GM18519 (cell line): ENCODE measurements at regions not wholly inside any gene's neighbourhood (a gene's known extent, or its start where the extent isn't known, plus 50 kb on each side); places are given as distances from the start of the nearest gene placed in this dataset.
A peak's percentile ranks its signal among the peaks of the same experiment; 100 is the strongest.
"Not testable (repeated sequence)": the region's sequence is repeated elsewhere in the genome, so short reads cannot be mapped to it uniquely, and the experiment has no call there.

ENCODE experiments used
- ATAC-seq: cut with Tn5 transposase; IDR thresholded peaks from one replicate; pipeline ENCODE4 v1.9.1; 2021; ENCODE audit warnings: mild to moderate bottlenecking, moderate library complexity; ENCODE audit not compliant: unreplicated experiment, low FRiP score

DNA sequence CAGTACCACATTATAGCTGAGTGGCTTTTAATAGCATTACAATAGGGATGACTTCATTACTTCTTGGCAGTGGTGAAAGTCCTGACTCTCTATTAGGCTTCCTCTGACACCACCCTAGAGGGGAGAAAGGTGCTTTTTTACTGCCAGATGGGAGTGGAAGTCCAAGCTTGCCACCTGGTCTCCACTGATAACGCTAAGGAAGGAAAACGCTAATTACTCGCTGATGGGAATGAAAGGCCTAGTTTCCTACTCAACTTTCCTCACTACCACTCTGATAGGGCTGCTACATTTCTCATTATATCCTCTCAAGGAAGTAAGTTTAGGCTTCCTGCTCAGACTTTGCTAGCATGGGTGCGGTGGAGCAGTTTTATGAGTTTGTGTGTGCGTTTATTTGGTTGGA is 62.3 kb upstream of the PAGE3 start:
- ATAC-seq: no peak

DNA sequence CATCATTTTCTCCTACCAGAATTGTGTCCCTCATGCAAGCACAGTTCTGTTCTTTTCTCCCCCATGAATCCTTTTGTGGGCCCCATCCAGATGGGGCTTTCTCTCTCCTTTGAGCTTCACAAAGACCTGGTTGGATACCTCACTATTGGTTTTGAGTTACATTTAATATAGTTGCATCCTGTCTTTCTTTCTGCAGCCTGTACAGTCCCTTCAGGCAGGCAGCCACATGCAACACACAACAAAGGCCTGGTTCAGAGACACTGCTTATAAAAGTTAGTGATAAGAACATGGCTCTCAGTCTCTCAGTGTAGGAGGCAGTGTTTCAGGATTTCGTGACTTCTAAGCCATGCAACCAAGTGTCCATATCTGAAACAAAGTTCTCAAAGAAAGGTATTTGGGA is 70.6 kb upstream of the PAGE3 start:
- no peak for ATAC-seq

DNA sequence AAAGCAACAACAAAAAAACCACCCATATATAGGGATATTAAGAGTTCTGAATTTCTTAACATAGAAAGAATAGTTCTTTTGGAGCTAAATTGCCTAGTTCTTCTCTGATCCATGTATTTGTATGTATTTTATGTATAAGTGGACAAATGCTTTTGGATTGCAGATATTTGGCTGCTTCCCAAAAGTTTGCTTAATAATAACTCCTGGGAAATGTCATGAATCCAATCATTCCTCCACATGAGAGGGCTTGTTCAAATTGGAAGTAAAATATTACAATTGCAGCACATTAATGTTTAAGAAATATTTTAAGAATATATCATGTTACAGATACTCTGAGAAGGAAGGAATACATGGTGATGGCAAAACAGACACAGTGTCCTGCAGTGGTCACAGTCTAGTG is 71.5 kb upstream of the PAGE3 start:
- ATAC-seq: no peak

DNA sequence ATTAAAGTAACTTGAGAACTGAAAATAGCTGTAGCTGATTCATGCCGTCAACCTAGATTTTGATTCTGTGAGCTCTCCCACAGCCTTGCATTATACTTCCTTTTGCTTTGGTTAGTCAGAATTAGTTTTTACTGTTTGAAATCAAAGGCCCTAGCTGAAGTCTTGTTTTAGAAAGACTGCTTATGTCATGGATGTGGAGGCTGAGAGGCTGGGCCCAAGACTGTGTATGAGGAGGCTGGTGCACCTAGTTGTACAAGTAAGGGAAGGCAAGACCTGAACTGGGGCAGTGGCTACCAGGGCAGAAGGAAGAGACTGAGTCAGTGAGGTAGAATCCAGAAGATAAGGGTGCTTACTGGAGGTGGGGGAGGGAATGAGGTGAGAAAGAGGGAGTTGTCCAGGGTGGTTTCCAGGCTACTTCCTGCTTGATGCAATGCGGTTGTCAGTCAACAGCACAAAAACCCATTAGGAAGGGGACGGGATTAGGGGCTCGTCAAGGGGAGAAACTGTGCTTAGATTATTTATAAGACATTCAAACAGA is 76.2 kb upstream of the PAGE3 start:
- no peak for ATAC-seq

DNA sequence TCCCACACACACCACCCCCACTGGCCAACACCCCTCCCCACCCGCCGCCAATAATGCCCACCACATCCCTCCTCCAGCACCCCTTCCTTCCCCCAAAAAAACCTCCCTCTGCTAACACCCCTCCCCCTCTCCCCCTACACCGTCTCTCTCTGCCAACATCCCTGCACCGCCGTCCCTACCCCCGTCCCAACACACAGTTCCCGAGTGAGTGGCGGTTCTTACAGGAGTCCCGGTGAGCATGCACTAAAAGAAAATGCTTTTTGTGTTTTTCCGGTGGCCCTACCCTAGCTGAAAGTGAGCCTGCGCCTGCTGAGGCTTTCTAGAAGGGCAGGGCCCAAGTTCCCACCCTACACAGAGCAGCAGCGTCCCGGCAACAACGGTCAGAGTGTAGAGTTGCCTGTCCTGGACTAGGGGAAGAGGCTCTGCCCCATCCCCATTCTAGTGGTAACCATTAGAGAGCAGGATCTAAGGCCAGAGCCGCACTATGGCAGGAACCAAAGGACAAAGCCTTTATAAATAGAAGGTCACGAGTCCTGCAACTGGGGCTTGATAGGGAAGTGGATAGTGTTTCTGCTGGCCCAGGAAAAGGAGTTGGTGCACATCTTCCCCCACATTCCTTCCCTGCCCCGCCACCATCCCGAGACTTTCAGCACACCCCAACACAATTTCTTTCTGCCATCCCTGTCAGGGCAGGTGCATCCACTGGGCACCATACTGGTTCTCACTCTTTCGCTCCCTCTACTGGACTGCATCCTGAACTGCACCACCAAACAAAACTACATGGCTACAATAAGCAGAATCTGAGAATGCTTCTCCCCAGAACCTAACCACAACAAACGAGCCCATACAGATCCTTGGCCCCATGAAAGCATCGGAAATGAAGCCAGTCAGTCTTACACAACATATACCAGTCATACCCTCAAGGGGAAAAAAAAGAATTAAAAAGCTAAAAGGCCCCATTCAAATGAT is 78.1 kb upstream of the PAGE3 start:
- peak; percentile 64 for ATAC-seq

DNA sequence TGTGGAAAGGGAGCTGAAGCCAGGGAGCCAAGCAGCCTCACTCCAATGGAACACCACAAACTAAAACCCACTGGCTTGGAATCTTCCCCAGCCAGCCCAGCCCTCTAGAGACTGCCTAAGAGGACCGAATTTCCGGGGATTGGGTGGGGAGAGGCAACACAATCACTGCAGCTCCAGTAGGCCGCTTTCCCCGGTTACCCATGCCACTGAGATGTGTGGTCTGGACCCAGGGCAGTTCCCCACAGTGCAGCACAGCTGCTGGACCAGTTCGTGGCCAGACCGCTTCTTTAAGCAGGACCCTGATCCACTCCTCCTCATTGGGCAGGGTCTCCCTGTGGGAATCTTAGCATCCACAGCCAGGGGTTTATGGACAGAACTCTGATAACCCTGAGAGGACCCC is 91.9 kb upstream of the PAGE3 start:
- no peak for ATAC-seq

DNA sequence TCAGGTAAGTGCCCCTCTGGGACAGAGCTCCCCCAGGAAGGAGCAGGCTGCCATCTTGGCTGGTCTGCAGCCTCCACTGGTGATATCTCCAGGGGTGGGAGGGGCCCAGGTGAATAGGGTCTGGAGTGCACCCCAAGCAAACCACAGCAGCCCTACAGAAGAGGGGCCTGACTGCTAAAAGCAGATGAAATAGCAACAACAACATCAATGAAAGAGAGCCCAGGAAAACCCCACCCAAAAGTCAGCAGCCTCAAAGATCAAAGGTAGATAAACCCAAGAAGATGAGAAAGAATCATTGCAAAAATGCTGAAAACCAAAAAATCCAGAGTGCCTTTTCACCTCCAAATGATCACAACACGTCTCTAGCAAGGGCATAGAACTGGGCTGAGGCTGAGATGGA is 92.5 kb upstream of the PAGE3 start:
- no peak for ATAC-seq

DNA sequence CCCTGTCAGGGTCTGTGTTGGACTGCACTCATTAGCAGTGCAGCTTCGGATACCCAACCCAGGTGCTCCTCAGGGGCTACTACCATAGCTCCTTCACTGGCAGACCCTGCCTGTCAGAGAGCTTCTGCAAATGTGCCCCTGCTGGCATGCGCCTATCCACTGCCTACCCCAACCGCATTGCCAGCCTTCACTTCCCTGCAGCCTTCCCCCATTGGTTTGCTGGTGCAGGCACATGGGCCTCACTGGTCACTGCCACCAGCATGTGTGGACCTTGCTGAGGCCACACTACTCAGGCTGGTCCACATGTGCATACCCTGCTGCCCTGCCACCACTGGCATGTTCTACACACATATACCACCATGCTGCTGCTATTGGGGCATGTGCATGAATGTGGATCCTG is 72.5 kb upstream of the MAGEH1 start:
- no peak for ATAC-seq

DNA sequence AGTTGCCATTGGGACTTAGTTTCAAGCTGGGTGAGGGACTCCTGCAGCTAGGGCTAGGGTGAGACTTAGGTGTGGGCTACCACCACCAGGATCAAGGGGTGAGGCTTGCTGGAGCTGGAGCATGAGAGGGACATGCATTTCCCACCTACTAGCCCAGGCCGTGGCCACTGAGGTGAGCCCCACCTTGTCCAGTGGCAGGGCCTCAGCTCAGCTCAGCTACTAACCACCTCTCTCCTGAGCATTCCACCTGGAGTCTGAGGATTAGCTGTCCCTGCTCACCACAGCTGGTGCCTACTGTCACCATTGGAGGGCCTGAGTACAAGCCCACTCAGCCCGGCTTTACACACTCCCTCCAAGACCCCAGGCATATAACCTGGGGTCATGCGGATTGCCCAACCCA is 62.6 kb upstream of the MAGEH1 start:
- no peak for ATAC-seq

DNA sequence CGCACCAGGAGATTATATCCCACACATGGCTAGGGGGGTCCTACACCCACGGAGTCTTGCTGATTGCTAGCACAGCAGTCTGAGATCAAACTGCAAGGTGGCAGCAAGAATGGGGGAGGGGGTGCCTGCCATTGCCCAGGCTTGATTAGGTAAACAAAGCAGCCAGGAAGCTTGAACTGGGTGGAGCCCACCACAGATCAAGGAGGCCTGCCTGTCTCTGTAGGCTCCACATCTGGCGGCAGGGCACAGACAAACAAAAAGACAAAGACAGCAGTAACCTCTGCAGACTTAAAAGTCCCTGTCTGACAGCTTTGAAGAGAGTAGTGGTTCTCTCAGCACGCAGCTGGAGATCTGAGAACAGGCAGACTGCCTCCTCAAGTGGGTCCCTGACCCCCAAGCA is 55.1 kb upstream of the MAGEH1 start:
- not testable (repeated sequence) for ATAC-seq
